SK-N-SH treated with all-trans-retinoic acid at 6 μM for 48 hours (cell line): ENCODE measurements at regions not wholly inside any gene's neighbourhood (a gene's known extent, or its start where the extent isn't known, plus 50 kb on each side); places are given as distances from the start of the nearest gene placed in this dataset.

Source experiments
- ATAC-seq: fragments of 200-7000 bp; cut with Tn5 transposase; 3 replicates; pipeline ENCODE4 v1.9.1; 2020; ENCODE audit warnings: mild to moderate bottlenecking, moderate library complexity
- BACH2 ChIP-seq: fragments of 250-450 bp; sonication (Bioruptor Pico); IDR thresholded peaks from 2 replicates; pipeline ENCODE4 v1.9.0; 2021; ENCODE audit warnings: mild to moderate bottlenecking, borderline replicate concordance
- ESRRG ChIP-seq: fragments of 250-450 bp; sonication (Bioruptor Pico); IDR thresholded peaks from 2 replicates; pipeline ENCODE4 v1.6.1; 2021; ENCODE audit warnings: mild to moderate bottlenecking
- ISL1 ChIP-seq: fragments of 250-450 bp; sonication (Bioruptor Pico); IDR thresholded peaks from 2 replicates; pipeline ENCODE4 v2.1.2; 2022; ENCODE audit warnings: mild to moderate bottlenecking, moderate library complexity
- PPARA ChIP-seq: fragments of 250-450 bp; sonication (Bioruptor Pico); IDR thresholded peaks from 2 replicates; pipeline ENCODE4 v1.5.0; 2020; ENCODE audit warnings: mild to moderate bottlenecking, borderline replicate concordance
- RARB ChIP-seq: fragments of 250-450 bp; sonication (Bioruptor Pico); IDR thresholded peaks from 2 replicates; pipeline ENCODE4 v1.8.0; 2021; ENCODE audit warnings: mild to moderate bottlenecking, moderate library complexity
- SNAI2 ChIP-seq: fragments of 250-450 bp; sonication (Bioruptor Pico); IDR thresholded peaks from 2 replicates; pipeline ENCODE4 v1.5.0; 2020; ENCODE audit warnings: mild to moderate bottlenecking, moderate library complexity
- TOX ChIP-seq: fragments of 250-450 bp; sonication (Bioruptor Pico); IDR thresholded peaks from 2 replicates; pipeline ENCODE4 v1.8.0; 2021; ENCODE audit warnings: mild to moderate bottlenecking, moderate library complexity, borderline replicate concordance
- ZC3H10 ChIP-seq: fragments of 250-450 bp; sonication (Bioruptor Pico); IDR thresholded peaks from 2 replicates; pipeline ENCODE4 v1.5.1; 2021; ENCODE audit warnings: mild to moderate bottlenecking, moderate library complexity
- ZFP3 ChIP-seq: fragments of 250-450 bp; sonication (Bioruptor Pico); IDR thresholded peaks from 2 replicates; pipeline ENCODE4 v1.5.0; 2020; ENCODE audit warnings: mild to moderate bottlenecking, moderate library complexity
- ZNF565 ChIP-seq: fragments of 450-650 bp; formaldehyde crosslinking; conservative IDR thresholded peaks from 2 replicates; pipeline ENCODE4 v1.5.0; 2020; ENCODE audit warnings: low read depth, mild to moderate bottlenecking, moderate library complexity
- ZNF70 ChIP-seq: fragments of 450-650 bp; formaldehyde crosslinking; IDR thresholded peaks from 2 replicates; pipeline ENCODE4 v1.5.0; 2020; ENCODE audit warnings: mild to moderate bottlenecking, moderate library complexity
- ZNF8 ChIP-seq: fragments of 450-650 bp; formaldehyde crosslinking; IDR thresholded peaks from 2 replicates; pipeline ENCODE4 v1.5.0; 2020; ENCODE audit warnings: mild to moderate bottlenecking, moderate library complexity
- TF ChIP-seq, protein P1 (sequence below): fragments of 250-450 bp; sonication (Bioruptor Pico); IDR thresholded peaks from 2 replicates; pipeline ENCODE4 v1.8.0; 2020; ENCODE audit warnings: mild to moderate bottlenecking, moderate library complexity, borderline replicate concordance
- TF ChIP-seq, protein P2 (sequence below): fragments of 250-450 bp; sonication (Bioruptor Pico); IDR thresholded peaks from 2 replicates; pipeline ENCODE4 v1.5.0; 2020; ENCODE audit warnings: mild to moderate bottlenecking, moderate library complexity
- TF ChIP-seq, protein P3 (sequence below): fragments of 250-450 bp; sonication (Bioruptor Pico); IDR thresholded peaks from 2 replicates; pipeline ENCODE4 v1.8.0; 2021; ENCODE audit warnings: low read depth, mild to moderate bottlenecking, moderate library complexity, borderline replicate concordance

DNA sequence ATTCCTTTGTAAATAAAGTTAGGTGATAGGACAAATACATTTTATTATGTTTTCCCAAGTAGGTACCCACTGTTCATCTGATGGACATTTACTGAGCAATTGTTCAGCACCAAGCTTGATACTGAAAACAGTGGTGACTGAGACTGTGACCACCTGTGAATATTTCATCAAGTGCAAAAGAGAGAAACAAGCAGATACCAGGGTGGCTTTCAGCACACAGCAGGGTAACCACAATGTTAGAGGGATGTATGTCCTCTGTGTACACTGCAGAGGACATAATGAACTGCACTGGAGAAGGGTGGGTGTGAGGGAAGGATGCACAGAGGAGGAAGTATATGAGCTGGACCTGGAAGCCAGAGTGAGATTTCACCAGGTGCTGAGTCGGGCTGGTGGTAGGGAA is 411.8 kb downstream of the RAD51AP2 start:
- TF ChIP-seq ZC3H10, result no peak
- TF ChIP-seq, protein P1, sequence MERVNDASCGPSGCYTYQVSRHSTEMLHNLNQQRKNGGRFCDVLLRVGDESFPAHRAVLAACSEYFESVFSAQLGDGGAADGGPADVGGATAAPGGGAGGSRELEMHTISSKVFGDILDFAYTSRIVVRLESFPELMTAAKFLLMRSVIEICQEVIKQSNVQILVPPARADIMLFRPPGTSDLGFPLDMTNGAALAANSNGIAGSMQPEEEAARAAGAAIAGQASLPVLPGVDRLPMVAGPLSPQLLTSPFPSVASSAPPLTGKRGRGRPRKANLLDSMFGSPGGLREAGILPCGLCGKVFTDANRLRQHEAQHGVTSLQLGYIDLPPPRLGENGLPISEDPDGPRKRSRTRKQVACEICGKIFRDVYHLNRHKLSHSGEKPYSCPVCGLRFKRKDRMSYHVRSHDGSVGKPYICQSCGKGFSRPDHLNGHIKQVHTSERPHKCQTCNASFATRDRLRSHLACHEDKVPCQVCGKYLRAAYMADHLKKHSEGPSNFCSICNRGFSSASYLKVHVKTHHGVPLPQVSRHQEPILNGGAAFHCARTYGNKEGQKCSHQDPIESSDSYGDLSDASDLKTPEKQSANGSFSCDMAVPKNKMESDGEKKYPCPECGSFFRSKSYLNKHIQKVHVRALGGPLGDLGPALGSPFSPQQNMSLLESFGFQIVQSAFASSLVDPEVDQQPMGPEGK (CRISPR knock-in tag), result no peak
- TF ChIP-seq PPARA (CRISPR knock-in tag), result no peak
- TF ChIP-seq ZFP3, result no peak
- TF ChIP-seq, protein P2, sequence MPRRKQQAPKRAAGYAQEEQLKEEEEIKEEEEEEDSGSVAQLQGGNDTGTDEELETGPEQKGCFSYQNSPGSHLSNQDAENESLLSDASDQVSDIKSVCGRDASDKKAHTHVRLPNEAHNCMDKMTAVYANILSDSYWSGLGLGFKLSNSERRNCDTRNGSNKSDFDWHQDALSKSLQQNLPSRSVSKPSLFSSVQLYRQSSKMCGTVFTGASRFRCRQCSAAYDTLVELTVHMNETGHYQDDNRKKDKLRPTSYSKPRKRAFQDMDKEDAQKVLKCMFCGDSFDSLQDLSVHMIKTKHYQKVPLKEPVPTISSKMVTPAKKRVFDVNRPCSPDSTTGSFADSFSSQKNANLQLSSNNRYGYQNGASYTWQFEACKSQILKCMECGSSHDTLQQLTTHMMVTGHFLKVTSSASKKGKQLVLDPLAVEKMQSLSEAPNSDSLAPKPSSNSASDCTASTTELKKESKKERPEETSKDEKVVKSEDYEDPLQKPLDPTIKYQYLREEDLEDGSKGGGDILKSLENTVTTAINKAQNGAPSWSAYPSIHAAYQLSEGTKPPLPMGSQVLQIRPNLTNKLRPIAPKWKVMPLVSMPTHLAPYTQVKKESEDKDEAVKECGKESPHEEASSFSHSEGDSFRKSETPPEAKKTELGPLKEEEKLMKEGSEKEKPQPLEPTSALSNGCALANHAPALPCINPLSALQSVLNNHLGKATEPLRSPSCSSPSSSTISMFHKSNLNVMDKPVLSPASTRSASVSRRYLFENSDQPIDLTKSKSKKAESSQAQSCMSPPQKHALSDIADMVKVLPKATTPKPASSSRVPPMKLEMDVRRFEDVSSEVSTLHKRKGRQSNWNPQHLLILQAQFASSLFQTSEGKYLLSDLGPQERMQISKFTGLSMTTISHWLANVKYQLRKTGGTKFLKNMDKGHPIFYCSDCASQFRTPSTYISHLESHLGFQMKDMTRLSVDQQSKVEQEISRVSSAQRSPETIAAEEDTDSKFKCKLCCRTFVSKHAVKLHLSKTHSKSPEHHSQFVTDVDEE (CRISPR knock-in tag), result no peak
- TF ChIP-seq, all 23 proteins: peak for 0
- ATAC-seq, result no peak

DNA sequence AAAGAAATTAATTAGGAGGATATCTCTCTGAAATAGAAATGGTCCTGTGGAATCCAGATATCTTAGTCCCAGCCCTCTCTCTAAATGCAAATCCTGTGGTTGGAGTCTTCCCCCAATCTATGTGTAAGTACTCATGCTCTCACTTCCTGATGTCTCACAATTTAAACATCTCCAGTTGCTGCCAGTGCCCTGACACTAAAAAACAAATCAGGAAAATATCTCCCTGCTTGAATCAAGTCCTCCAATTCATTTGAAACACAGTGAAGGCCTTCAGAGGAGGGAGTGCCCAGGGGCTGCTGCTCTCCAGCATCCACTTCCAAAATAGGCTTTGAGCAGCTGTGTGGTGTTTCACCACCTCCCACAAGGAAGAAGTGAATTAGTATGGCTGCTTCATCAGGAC is 413.8 kb downstream of the RAD51AP2 start:
- no peak for TF ChIP-seq PPARA (CRISPR knock-in tag)
- TF ChIP-seq ISL1 (CRISPR knock-in tag), result no peak
- TF ChIP-seq ZNF565, result no peak
- no peak for TF ChIP-seq ZFP3
- no peak for TF ChIP-seq RARB (CRISPR knock-in tag)
- TF ChIP-seq ZNF70 (CRISPR knock-in tag), result no peak
- TF ChIP-seq, protein P1 (CRISPR knock-in tag), result no peak
- TF ChIP-seq, protein P3, sequence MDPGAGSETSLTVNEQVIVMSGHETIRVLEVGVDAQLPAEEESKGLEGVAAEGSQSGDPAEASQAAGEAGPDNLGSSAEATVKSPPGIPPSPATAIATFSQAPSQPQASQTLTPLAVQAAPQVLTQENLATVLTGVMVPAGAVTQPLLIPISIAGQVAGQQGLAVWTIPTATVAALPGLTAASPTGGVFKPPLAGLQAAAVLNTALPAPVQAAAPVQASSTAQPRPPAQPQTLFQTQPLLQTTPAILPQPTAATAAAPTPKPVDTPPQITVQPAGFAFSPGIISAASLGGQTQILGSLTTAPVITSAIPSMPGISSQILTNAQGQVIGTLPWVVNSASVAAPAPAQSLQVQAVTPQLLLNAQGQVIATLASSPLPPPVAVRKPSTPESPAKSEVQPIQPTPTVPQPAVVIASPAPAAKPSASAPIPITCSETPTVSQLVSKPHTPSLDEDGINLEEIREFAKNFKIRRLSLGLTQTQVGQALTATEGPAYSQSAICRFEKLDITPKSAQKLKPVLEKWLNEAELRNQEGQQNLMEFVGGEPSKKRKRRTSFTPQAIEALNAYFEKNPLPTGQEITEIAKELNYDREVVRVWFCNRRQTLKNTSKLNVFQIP (CRISPR knock-in tag), result no peak
- no peak for TF ChIP-seq ZC3H10
- TF ChIP-seq SNAI2, result no peak
- no peak for TF ChIP-seq ZNF8
- TF ChIP-seq BACH2 (CRISPR knock-in tag), result no peak
- no peak for TF ChIP-seq TOX (CRISPR knock-in tag)
- TF ChIP-seq, protein P2 (CRISPR knock-in tag), result no peak
- ATAC-seq, result no peak

DNA sequence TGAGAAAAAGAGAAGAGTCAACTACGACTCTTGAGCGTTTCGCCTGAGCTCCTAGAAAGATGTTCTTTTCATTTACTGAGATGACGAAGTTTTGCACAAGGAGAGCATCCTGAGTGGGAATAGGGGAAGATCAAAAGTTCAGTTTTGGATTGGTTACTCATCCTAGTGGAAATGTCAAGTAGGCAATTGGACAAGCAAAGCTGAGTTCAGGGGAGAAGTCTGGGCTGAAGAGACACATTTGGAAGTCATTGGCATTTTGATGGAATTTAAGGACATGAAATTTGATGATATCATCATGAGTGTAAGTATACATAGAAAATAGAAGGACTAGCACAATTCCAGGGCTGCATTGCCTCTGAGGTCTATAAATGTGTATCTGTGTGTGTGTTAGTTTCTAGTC is 416.6 kb downstream of the RAD51AP2 start:
- TF ChIP-seq RARB (CRISPR knock-in tag) (no peak), BACH2 (CRISPR knock-in tag) (no peak), ESRRG (CRISPR knock-in tag) (no peak)
- TF ChIP-seq, protein P2 (CRISPR knock-in tag), result no peak
- ATAC-seq, result no peak
